Fibroblast of upper back skin (primary cell): ENCODE measurements at regions not wholly inside any gene's neighbourhood (a gene's known extent, or its start where the extent isn't known, plus 50 kb on each side); places are given as distances from the start of the nearest gene placed in this dataset.

Experiments
- DNase-seq: peaks from one replicate; pipeline ENCODE4 v3.0.0-alpha.2; 2013

DNA sequence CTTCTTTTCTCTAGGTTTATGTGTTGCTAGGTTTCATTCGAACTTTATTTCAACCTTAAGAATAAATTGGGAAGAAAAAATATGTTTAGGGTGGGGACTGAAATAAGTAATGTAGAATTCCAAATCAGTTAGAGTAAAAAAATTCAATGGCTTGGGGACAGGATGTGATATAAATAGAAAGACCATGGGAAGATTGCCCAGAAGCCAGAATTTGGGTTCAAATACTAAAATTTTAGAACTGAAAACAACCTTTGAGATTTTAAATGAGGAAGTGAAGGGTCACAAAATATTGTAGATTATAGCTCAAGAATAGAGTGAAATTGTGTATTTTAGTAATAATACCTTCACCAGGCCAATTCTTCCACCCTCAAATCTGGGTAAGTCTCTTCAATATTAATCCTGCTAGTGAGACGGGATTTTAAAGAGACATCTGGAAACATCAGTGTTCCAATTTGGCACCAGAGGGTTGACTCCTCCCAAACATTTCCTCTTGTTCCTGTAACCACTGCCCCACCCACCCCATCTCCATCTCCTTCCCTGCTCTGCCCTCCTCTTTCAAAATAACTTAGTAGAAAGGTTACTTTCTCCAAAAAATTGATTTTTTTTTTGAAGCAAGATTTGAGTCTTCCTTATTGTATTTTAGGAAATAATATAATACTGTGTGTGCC lies 51.3 kb upstream of the FAM3C start:
- no peak for DNase-seq

DNA sequence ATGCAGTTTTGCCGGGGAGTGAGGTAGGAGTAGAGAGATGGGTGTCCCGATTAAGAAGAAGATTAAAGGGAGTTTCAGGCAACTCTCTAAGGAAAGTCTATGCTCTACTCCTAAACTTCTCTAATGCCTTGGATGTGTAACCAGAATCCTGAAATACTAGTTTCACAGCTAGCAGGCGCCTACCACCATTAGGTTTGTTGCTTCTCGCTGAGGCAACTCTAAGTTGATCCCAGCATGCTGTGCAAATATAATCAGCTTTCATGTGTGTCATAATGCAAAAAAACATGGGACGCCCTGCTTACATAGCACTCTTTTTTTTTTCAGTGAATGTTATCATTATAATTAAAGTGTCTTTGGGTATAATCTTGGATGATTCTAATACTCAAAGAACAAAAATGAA lies 50.4 kb upstream of the FAM3C start:
- no peak for DNase-seq
